ENCODE measurements at regions not wholly inside any gene's neighbourhood (a gene's known extent, or its start where the extent isn't known, plus 50 kb on each side); places are given as distances from the start of the nearest gene placed in this dataset.
"Not testable (repeated sequence)": the region's sequence is repeated elsewhere in the genome, so short reads cannot be mapped to it uniquely, and the experiment has no call there.

DNA sequence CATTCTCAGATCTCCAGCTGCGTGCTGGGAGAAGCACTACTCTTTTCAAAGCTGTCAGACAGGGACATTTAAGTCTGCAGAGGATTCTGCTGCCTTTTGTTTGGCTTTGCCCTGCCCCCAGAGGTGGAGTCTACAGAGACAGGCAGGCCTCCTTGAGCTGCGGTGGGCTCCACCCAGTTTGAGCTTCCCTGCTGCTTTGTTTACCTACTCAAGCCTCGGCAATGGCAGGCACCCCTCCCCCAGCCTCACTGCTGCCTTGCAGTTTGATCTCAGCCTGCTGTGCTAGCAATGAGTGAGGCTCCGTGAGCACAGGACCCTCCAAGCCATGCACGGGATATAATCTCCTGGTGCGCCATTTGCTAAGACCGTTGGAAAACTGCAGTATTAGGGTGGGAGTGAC lies 518.8 kb upstream of the NRP1 start:
- not testable (repeated sequence) for TF ChIP-seq CTCF (IDR thresholded peaks at IDR 0.05); EZH2 (IDR thresholded peaks at IDR 0.05; ENCODE audit: borderline replicate concordance, insufficient read depth, low read depth, low read length, poor library complexity, severe bottlenecking)

Measured in B cell (primary cell).